ENCODE measurements at regions not wholly inside any gene's neighbourhood (a gene's known extent, or its start where the extent isn't known, plus 50 kb on each side); places are given as distances from the start of the nearest gene placed in this dataset.

DNA sequence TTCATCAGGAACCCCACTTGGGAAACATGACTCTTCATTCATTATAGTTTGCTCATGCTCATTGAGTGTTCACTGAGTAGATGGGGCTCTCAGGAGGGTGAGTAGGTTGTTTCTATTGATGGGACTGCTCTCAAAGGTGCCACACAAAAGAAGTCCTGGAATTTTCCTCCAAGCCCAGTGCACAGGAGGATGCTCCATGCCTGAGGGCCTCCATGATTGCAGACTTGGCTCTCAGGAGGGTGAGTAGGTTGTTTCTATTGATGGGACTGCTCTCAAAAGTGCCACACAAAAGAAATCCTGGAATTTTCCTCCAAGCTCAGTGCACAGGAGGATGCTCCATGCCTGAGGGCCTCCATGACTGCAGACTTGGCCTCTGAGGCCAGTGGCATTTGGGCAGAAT, 108.5 kb downstream of the ZNF674 start:
- TF ChIP-seq, protein P1, sequence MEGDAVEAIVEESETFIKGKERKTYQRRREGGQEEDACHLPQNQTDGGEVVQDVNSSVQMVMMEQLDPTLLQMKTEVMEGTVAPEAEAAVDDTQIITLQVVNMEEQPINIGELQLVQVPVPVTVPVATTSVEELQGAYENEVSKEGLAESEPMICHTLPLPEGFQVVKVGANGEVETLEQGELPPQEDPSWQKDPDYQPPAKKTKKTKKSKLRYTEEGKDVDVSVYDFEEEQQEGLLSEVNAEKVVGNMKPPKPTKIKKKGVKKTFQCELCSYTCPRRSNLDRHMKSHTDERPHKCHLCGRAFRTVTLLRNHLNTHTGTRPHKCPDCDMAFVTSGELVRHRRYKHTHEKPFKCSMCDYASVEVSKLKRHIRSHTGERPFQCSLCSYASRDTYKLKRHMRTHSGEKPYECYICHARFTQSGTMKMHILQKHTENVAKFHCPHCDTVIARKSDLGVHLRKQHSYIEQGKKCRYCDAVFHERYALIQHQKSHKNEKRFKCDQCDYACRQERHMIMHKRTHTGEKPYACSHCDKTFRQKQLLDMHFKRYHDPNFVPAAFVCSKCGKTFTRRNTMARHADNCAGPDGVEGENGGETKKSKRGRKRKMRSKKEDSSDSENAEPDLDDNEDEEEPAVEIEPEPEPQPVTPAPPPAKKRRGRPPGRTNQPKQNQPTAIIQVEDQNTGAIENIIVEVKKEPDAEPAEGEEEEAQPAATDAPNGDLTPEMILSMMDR (IDR thresholded peaks at IDR 0.05) = no peak
- TF ChIP-seq ZFX (IDR thresholded peaks at IDR 0.05; ENCODE audit: borderline replicate concordance) = no peak
